Medulla oblongata (tissue), 1 donor: ENCODE measurements at regions not wholly inside any gene's neighbourhood (a gene's known extent, or its start where the extent isn't known, plus 50 kb on each side); places are given as distances from the start of the nearest gene placed in this dataset.

Source experiments
- DNase-seq: peaks from one replicate; pipeline ENCODE4 v3.0.0-alpha.2; 2015; ENCODE audit errors: extremely low spot score

DNA sequence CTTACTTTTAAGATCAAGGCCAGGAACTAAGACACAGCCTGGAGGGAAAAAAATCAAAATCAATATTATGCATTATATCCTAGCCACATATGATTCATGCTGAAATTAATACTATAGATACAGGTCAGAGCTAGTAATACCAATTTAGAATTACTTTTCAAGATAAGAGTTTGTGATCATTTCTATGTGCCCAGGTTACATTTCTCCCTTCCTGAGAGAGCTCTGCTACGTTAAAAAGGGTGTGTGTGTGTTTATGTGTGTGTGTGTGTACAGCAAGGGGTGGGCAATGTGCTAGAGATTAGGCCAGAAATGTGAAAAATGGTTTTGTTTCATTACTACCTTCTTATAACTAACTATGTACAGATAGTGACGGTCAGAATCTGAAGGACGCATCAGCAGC lies 223.9 kb upstream of the FLRT2 start:
- DNase-seq, result no peak

DNA sequence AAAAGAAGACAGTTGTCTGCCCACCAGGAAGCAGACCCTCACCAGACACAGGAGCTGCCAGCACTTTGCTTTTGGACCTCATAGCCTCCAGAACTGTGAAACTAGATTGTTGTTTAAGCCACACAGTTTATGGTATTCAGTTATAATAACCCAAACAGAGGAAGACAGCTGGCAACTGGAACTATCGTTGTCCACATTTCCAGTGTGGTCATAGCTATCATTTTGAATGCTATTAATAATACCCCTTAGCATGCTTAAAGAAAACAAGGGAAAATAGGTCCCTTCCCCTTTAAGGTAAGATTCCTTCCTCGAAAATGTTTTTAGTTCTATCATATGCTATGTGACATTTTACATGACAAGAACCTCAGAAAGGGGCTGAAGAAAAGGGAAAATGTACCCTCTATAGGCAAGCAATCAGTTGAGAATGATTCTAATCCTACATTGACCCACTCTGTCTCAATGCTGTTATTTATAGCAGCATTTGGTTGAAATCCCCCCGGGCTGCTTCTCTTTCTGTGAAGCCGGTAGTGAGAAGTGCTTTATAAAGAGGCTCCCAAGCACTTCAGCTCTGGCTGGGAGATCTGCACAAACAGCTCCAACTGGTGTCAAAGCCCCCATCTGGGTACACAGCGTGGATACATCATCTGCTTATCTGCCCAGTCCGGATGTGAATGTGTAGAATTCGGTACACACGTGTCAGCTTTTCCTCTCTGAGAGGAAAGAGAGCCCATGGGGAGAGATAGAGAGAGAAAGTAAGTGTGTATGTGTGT lies 221.2 kb upstream of the FLRT2 start:
- no peak for DNase-seq

DNA sequence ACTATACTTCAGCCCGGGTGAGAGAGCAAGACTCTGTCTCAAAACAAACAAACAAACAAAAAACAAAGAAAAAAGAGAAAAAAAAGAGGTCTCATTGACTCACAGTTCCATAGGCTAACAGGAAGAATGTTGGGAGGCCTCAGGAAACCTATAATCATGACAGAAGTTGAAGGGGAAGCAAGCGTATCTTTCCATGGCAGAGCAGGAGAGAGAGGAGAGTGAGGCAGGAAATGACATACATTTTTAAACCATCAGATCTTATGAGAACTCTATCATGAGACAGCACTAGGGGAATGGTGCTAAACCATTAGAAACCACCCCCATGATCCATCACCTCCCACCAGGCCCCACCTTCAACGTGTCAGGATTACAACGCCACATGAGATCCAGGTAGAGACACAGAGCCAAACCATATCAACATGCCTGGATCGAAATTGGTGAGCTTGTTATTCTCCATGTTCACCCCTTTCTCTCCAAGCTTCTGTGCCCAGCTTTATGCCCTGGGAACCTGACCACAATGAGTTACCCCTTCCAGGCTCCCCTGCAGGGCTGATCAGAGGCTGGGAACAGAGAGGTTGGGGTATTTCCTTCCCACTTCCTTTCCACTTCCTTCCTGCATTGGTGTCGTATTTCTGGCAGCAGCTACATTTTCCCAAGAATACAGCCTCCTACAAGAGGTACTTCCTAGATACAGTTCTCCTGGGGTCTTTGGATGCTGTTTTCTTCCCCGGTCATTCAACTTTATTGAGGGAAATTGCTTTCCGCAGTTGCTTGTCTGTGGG lies 219.3 kb upstream of the FLRT2 start:
- no peak for DNase-seq

DNA sequence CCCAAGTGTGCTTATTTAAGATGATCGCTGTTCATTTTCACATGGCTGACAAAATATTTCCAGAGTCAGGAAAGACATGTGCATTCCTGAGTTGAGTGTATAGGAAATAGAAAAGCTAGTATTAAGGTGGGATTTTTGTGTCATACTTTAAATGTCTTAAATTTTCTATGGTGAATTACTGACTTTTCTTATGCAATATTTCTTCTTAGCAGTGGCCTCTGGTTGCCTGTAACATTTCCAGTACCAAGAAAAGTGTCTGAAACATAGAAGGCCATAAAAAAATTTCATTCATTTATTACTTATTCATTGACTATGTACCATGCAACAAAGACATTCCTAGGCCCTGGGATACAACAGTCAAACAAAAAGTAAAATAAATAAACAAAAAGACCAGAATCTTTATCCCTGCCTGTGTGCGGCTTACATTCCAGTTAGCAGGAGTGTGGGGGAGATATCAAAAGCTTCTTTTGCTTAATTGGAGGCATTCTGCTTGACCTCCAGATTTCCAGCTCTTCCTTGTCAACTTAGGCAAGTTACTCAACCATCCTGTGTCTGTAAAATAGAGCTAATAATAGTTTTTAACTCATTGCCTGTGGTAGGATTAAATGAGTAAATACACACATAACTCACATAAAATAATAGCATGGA lies 216.3 kb upstream of the FLRT2 start:
- DNase-seq, result no peak

DNA sequence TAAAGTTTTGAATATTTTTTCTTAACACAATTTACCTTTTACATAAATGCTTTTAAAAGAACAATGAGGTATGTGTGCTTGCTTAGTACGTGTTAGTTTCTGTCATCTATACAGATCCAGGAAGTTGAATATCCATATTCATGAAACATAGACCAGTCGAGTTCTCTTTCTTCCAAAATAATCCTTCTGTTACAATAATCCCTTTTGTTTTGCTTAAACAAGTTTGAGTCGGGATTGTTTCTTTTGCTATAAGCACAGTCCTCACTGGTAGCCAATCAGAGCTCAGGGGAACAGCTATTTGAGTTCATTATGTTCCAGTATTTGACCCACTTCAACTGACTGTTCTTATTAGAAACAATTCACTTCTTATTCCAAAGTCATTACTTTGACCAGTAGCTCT lies 214.7 kb upstream of the FLRT2 start:
- no peak for DNase-seq

DNA sequence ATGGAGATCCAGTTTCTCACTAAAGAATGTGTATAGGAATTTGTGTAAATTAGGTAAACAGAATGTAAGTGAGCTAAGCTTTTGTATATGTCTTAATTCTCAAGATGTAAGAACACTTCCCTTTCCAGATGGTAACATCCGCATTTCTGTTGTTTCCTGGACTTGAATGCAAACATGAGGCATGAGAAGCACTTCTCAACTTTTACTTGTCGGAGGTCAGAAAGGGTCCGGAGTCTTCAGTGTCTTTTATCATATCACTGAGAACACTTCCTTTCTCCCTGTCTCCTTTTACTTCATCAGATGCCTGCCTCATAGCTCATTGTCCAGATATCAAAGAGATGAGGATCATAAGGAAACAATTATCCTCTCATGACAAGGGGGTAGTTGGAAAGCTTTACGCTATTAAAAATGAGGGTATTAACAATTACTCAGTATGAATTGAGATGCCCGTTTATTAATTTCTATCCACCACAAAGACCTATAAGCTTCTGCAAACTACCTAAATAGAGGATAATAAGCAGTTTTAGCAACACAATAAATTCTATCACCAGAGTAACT lies 214.1 kb upstream of the FLRT2 start:
- DNase-seq, result no peak

DNA sequence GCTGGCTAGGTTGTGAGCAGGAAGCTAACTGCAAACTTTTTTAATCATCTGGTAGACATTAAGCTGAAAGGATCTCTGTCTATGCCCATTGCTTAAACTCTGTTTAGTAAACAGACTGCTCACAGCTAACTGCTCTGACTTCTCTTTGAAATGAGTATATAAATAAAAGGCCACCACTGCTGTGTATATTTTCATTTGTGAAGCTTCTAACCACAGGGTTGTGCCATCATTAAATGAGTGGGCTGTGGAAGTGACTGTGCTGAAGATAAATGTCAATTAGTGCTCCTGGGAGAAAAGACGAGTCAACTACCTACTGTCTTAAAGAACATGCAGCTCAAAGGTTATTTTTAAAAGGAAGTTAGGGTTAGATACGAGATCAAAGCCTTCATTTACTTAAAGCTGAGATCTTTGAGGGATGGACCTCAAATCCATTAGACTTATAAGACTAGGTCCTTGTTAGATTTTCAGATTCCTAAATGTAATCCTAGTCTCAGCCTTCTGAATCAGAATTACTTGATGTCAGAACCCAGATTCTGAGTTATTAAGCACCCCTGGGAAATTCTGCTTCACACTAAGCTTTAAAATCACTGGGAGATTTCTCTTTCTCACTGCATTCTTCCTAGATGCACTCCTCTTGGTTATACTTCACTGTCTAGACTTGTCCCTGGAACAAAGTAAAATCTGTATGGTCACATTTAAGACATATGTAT lies 213.1 kb upstream of the FLRT2 start:
- DNase-seq, result no peak

DNA sequence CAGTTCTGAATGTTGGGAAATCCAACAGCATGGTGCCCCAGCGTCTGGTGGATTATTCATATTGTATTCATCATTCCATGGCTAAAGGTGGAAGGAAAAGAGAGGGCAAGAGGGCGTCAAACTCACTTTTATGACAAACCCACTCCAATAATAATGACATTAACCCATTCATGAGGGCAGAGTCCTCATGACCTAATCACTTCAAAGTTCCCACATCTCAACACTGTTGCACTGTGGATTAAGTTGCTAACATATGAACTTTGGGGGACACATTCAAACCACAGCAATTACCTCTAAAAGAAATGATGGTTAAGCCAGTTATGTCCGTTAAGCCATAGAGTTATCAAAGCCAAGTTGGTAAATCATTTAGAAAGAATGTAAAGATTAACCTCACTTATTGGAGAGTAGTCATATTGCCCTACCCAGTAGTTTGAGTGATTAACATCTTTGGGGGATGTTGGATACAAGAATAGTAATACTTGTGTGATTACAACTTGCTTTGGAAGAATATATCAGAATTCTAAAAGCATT lies 212.4 kb upstream of the FLRT2 start:
- no peak for DNase-seq

DNA sequence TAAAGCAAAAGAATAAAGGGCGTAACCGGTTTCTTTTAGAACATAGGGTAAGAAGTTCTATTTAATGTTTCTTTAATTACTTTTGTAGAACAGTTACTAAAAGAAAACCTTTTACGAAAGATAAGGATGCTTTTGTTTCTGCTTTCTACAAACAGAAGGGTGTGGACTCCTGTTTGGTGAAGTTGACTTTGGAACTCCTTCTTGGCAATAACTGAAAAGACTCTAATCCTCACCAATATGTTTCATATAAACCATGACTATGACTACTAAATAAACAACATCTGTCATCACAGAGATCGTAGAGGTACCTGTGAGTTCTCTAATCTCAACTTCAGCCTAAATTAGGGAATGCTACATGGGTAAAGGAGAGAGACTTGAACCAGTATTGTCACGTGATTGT lies 210.8 kb upstream of the FLRT2 start:
- no peak for DNase-seq

DNA sequence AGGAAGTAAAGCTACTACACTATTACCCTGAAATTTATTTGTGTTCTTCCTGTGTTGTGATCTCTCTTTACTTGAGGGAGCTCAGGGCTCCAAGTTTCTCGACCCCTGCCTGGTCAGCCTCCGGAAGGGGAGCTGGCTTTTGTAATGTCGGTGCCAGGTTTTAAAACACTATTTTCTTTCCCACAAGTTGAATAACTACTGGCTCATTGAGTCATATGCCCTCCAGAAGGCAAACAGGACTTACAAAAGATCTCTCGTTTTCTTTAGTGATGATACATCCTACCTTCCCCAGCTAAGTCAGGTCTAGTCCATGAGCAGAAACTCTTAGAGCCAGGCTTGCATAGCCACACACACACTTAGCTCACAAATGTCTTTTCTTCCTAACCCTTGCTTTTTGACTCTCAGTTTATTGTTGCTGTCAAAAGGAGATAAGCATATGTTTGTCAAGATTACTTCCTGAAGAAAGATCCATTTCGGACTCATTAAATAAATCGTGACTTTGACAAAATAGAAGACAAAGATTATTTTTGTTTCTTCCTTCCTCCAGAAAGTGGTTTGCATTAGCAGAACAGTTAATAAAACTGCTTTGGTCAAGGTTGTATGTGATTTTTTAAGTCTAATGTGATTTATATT lies 209.8 kb upstream of the FLRT2 start:
- DNase-seq, result no peak

DNA sequence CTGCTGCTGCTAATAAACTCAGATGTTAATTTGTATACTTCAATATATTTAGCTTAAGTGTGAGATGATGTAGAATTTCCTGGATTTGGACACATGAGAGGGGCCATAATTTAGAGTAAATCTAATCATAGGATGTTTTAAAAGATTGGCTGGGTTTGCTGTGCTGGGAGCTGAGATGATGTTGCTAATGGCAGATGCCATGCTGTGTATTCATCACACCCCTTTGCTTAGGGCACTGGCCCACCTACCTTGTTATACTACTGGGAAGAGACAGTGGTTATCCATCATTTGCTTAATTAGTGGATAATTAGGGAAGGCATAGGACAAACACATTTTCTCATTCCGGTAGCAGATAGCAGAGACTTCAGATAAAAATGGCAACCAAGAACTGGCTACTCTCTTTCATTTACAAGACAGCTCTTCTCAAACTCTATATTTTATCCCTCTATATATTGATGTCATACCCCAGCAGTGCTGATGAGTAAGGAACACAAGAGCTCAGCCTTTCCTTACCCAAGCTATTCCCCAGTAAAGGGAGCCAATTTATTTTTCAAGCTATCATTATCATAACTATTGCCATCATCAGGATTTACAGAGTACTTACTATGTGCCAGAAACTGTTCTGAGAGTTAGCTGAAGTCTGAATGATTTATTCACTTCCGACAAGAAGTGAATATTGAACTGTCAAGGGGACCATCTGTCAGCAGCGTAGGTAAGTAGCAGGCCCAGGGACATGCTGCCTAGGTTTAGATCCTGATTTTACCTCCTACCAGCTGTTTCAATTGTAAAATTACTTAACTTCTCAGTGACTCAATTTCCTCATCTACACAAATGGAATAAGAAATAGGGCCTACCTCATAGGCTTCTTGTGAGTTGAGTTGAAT lies 204.6 kb upstream of the FLRT2 start:
- no peak for DNase-seq

DNA sequence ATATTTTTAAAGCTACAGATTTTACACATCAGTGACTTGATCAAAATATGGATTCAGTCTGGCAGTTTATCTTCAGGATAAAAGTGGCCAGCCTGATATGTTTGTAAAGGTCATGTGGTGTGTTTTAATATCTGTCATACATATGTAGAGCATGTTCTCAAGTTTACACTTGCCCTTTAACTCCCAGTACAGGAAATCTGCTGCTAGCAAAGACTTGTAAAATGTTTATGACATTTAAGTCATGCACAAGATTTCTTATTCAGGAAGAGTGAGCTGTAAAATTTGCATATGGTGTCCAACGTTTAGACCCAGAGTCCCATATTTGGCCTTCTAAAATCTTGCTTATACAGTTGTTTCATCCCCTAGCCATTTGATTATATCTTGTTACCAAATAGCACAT lies 197.5 kb upstream of the FLRT2 start:
- no peak for DNase-seq

DNA sequence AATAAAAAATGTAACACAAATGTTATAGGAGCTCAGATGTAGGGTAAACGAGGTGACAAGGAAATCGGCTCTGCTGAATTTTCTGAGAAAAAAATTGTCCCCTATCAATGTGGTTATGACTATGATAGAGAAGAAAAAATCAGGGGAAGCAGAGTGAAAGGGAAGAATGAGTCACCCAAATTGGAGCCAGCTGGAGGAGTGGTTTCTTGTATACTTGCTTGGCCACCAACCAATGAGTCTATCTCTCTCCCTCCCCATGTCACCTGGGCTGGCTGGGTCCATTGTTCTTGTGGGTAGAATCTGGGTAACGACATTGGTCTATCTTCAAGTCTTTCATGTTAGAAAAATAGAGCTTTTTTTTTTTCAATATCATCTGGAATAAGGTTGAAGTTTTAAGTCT lies 196.6 kb upstream of the FLRT2 start:
- DNase-seq, result no peak

DNA sequence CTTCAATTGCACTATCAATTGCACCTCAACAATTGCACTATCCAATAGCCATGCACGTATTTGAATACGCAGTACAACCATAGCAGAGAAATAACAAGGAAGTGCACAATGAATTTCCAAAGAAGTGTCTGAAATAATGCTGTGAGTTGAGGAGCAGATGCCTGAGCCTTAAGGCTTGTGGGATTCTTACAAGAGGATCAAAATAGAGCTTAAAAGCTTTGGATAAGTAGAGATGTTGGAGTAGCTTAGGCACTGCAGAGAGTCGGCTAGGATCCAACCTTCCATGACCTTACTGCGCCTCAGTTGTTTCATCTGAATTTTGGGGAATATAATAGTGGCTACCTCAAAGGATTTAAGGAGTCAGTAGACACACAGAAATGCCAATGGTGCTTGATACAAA lies 196.1 kb upstream of the FLRT2 start:
- no peak for DNase-seq

DNA sequence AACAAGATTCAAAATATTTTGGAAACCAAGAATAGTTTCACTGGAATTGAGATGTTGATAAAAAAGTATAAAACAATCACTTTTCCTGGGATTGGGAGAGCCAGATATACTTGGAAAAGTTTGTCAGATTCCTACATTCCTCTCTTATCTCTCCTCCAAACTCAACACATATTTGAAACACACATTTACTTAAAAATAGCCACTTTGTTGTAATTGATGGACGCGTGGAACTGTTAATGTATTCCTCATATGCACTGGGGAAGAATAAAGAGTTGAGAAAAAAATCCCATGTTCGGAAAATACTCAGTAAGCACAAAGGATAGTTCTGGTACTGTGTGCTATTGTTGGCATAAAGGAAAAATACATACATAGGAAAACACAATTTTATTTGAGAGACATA lies 195.6 kb upstream of the FLRT2 start:
- DNase-seq, result no peak

DNA sequence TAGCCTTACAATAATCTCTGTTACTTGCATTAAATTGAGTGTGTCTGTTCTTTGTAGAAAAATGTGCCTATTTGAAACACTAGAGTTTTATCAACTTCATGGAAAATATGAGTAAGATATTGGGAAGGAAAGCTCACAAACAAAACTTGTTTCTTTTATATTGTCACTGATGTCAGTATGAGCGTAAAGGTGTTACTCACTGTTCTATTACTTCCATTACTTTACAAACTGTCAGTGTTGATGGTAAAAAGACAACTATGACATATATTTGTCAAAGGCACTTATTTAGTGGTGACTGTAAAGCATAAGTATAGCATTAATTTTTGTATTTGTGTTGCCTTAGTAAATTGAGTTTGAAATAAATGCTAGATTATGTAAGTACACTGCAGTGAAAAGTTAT lies 193.7 kb upstream of the FLRT2 start:
- DNase-seq, result no peak

DNA sequence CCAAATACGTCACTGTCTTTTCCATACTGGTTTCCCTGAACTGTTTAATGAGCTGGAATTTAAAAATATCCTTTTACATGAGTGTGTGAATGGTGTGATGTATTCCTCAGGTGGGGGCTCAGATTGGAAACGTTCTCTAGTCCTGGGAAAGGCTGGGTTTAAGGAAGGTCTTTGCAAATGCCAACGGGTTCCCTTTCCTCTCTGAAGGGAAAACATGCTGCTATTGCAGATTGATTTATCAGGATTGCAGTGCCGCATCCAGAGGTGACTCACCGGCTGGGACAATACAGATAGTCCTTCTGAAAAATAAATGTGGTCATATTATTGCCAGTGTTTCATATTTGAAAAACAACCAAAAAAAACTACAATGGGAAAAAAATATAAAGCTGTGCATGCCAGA lies 193.1 kb upstream of the FLRT2 start:
- no peak for DNase-seq

DNA sequence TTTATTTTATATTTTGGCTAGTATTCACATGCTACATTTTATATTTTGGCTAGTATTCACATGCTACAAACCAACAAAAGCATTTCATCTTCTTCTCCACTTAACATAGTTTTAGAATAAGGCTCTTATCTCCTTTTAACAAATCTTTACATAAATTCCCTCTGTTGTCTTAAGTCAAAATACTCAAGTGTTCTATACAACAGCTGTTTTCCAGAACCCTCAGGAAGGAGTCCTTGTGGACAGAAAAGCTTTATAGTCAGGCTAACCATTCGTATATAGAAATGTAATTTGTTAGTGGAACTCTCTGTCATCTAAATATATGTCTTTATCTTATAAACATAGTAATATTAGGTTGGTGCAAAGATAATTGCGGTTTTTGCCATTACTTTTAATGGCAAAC lies 191.0 kb upstream of the FLRT2 start:
- no peak for DNase-seq

DNA sequence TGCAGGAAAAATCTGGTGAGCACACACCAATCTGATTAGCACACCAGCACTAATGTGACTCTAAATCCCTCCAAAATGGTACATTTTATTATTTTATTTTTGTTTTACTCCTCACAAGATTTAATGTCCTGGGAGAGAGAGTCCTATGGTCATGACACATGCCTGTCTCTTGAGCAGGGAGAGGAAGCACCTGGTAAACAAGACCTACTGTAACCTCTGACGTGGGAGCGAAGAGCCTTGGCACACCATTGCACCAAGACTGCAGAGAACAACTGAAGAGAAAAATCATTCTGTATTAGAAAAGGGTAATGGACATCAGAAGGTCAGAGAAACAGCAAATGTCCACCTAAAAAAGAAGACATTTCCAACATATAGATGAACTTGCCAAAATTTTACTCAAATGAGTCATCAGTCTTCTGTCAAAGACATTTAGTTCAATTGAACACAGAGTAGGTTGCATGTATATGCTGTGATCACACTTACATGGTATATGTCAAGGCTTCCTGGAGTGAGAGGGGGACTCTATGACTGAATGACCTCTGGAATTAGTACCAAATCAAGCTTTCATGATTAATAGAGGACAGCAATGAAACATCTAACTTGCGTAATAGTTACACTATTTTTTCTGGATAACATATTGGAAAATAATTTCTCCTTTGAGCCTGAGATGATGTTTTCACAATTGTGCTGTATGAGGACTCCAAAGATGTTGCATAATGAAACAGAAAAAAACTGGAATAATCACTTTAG lies 186.9 kb upstream of the FLRT2 start:
- no peak for DNase-seq

DNA sequence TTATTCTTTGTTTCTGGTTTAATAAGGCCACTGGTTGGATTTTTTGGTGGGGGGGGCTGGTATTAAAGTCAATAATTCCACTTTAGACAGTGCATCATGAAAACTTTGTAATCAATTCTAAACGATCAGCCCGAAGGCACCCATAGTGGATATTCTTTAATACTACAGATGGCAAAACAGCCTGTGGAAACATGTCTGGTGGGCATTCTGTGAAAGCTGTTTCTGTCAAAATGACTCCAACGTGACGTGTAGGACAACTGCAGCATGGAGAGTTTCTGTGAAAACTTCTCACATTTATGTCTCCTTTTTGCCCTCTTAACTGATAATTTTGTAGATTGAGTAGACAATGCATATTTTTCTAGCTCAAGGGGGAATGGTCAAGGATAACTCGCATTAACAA lies 185.8 kb upstream of the FLRT2 start:
- no peak for DNase-seq
